Activated B cell treated with CpG ODN at 0.5 μM for 24 hours (primary cell): ENCODE measurements at regions not wholly inside any gene's neighbourhood (a gene's known extent, or its start where the extent isn't known, plus 50 kb on each side); places are given as distances from the start of the nearest gene placed in this dataset.

ENCODE experiments used
- ATAC-seq: fragments of 200-7000 bp; cut with Tn5 transposase; one replicate; pipeline ENCODE4 v1.10.0; 2021; ENCODE audit warnings: low read depth, mild to moderate bottlenecking, moderate library complexity
- CTCF ChIA-PET: fragments of 350-600 bp; sonication (Branson Sonifier 250); formaldehyde crosslinking; loops from one replicate; lab custom pipeline; 2021; ENCODE audit warnings: antibody characterized with exemption; lab: Charles Lee
- POLR2A ChIA-PET: fragments of 350-600 bp; sonication (Branson Sonifier 250); formaldehyde crosslinking; loops from one replicate; lab custom pipeline; 2021; ENCODE audit warnings: antibody characterized with exemption; lab: Charles Lee
- DNase-seq: peaks from one replicate; pipeline ENCODE4 v3.0.0; 2022
- H3K27ac Mint-ChIP-seq: one replicate; pipeline ENCODE4 v1.8.0; 2020; ENCODE audit warnings: mixed read lengths
- H3K27me3 Mint-ChIP-seq: one replicate; pipeline ENCODE4 v1.8.0; 2021; ENCODE audit warnings: mixed read lengths
- H3K36me3 Mint-ChIP-seq: one replicate; pipeline ENCODE4 v1.8.0; 2021; ENCODE audit warnings: low read depth, mixed read lengths
- H3K4me1 Mint-ChIP-seq: one replicate; pipeline ENCODE4 v1.8.0; 2021; ENCODE audit warnings: mixed read lengths
- H3K4me3 Mint-ChIP-seq: one replicate; pipeline ENCODE4 v1.8.0; 2020; ENCODE audit warnings: mild to moderate bottlenecking, mixed read lengths
- H3K9me3 Mint-ChIP-seq: one replicate; pipeline ENCODE4 v1.8.0; 2020; ENCODE audit warnings: mixed read lengths
- CTCF ChIP-seq: fragments of 200-600 bp; IDR thresholded peaks from one replicate; pipeline ENCODE4 v1.8.0; 2022; ENCODE audit warnings: antibody characterized with exemption, mild to moderate bottlenecking
- intact Hi-C: fragments of 100-400 bp; cut with micrococcal nuclease; formaldehyde crosslinking; loops from one replicate; pipeline ENCODE4 v1.15.1; 2024

DNA sequence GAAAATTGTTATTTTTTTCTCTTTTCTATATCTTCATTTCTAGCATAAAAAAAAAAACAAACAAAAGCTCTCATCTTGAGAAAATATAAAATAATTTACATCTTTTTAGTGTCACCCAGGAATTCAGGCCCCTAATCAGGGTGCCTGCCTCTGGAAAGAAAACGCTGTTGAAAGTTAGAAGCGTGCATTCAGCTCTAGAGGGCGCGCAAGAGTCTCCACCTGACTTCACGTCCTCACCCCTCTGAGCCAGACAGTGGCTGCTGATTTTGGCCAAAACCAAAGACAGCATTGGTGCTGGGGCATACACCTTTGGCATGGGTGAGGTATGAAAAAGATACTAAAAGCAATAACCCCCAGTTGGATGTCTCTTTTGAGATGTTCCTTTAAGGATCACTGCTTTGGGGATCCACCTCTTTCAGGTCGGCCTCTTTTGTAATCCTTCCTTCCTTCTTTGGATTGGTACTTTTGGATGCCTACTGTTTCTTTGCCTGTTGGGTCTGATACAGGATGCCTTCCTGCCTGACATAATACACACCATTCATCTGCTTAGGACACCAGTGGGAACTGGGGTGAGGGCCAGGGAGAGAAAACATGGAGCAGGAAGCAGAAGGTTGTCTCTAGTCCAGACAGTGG is 77.6 kb upstream of the CHRM3 start:
- ChIA-PET POLR2A (no interaction called here), CTCF (no interaction called here)
- Mint-ChIP-seq H3K4me3 (no peak overlapping the region), H3K36me3 (no peaks in the 10 kb centered on the region), H3K27me3 (no peaks in the 10 kb centered on the region), H3K4me1 (no peaks in the 10 kb centered on the region), H3K27ac (no peak overlapping the region), H3K9me3 (no peaks in the 10 kb centered on the region)
- no peak for TF ChIP-seq CTCF
- intact Hi-C loops, result no loop called here
- DNase-seq, result no peak
- ATAC-seq, result no peak

DNA sequence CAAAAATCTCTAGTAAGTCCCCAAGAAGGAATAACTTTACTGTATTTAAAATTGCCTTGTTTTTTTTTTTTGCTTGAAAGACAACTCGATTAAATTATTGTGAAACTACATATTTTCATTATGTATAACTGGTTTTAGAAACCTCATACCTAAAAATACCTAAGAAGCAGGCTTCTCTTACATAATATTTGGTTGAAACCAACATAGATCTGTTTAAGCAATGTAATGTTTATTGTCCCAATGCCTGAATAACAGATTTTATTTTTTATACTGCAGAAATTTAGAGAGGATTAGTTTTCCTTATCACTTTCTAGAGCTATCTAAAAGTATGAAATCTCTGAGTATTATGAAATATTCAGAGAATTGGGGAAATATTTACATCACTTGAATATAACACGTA is 78.5 kb upstream of the CHRM3 start:
- Mint-ChIP-seq H3K4me1 (no peaks in the 10 kb centered on the region), H3K27ac (no peak overlapping the region), H3K27me3 (no peaks in the 10 kb centered on the region), H3K4me3 (no peak overlapping the region), H3K9me3 (no peaks in the 10 kb centered on the region), H3K36me3 (no peaks in the 10 kb centered on the region)
- intact Hi-C loops, result no loop called here
- DNase-seq, result no peak
- ChIA-PET POLR2A (no interaction called here), CTCF (no interaction called here)
- ATAC-seq, result no peak
- no peak for TF ChIP-seq CTCF

- intact Hi-C loops, result no loop called here
- H3K27ac Mint-ChIP-seq, result no peak overlapping the region
- no peak for TF ChIP-seq CTCF
- peaks cover 3% of the 10 kb centered on the region for H3K9me3 Mint-ChIP-seq
- no peak overlapping the region for H3K4me3 Mint-ChIP-seq
- H3K36me3 Mint-ChIP-seq, result no peaks in the 10 kb centered on the region
- ATAC-seq (no peak), DNase-seq (no peak)
- no peaks in the 10 kb centered on the region for H3K27me3 Mint-ChIP-seq
- H3K4me1 Mint-ChIP-seq, result no peaks in the 10 kb centered on the region
- POLR2A ChIA-PET, result no interaction called here
- CTCF ChIA-PET, result no interaction called here
Measured at GRCh38 chr1:239306426-239306825, 79.9 kb upstream of the CHRM3 start.

DNA sequence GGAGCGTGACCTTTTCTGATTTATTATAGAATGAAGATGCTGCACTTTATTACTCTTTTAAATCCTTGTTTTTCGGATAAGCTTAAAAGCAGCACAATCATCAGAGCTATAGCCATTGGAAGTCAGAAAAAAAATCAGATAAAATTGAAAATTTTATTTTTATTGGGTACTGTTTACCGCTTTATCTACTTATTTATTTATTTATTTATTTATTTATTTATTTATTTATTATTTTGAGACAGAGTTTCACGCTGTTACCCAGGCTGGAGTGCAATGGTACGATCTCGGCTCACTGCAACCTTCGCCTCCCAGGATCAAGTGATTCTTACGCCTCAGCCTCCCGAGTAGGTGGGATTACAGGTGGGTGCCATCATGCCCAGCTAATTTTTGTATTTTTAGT is 83.1 kb upstream of the CHRM3 start:
- Mint-ChIP-seq H3K4me1 (no peaks in the 10 kb centered on the region), H3K4me3 (no peak overlapping the region), H3K27ac (no peak overlapping the region), H3K9me3 (peaks cover 3% of the 10 kb centered on the region), H3K27me3 (no peaks in the 10 kb centered on the region), H3K36me3 (no peaks in the 10 kb centered on the region)
- DNase-seq (no peak), ATAC-seq (no peak)
- ChIA-PET CTCF (no interaction called here), POLR2A (no interaction called here)
- intact Hi-C loops, result no loop called here
- no peak for TF ChIP-seq CTCF

DNA sequence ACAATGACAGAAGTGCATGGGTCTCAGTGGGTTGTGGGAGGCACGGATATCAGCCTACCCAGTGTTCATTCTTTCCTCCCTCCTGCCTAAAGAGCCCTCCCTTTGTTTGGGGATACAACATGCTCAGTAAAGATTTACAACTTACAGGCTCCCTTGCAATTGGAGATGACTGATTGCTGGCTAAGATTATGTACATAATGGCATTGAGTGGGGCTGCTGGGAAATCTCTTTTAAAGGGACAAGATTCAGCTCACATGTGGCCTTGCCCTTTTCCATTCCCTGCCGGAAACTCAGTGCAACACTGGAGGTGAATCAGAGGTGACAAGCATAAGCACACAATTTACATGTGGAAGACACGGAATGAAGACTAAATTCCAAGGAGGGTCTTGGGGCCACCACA is 83.7 kb upstream of the CHRM3 start:
- Mint-ChIP-seq H3K4me1 (no peaks in the 10 kb centered on the region), H3K36me3 (no peaks in the 10 kb centered on the region), H3K27me3 (no peaks in the 10 kb centered on the region), H3K27ac (no peak overlapping the region), H3K4me3 (no peak overlapping the region), H3K9me3 (peaks cover 3% of the 10 kb centered on the region)
- POLR2A ChIA-PET, result no interaction called here
- intact Hi-C loops, result no loop called here
- ATAC-seq, result no peak
- TF ChIP-seq CTCF, result no peak
- CTCF ChIA-PET, result no interaction called here
- DNase-seq, result no peak
